RWPE2 (cell line): ENCODE measurements at regions not wholly inside any gene's neighbourhood (a gene's known extent, or its start where the extent isn't known, plus 50 kb on each side); places are given as distances from the start of the nearest gene placed in this dataset.
"Not testable (repeated sequence)": the region's sequence is repeated elsewhere in the genome, so short reads cannot be mapped to it uniquely, and the experiment has no call there.

Experiments used
- ATAC-seq: fragments of 200-7000 bp; cut with Tn5 transposase; 3 replicates; pipeline ENCODE4 v1.9.1; 2021; ENCODE audit warnings: low read depth
- DNase-seq: peaks from one replicate; pipeline ENCODE4 v3.0.0-alpha.2; 2020; ENCODE audit warnings: low spot score
- H3K27ac ChIP-seq: fragments of 450-650 bp; 2 replicates; pipeline ENCODE4 v1.5.1; 2017; ENCODE audit warnings: mild to moderate bottlenecking; ENCODE audit not compliant: poor library complexity, severe bottlenecking
- H3K27me3 ChIP-seq: fragments of 250-450 bp; sonication (Bioruptor Pico); 2 replicates; pipeline ENCODE4 v1.5.1; 2021; ENCODE audit warnings: mild to moderate bottlenecking, moderate library complexity; ENCODE audit not compliant: insufficient read depth, poor library complexity, severe bottlenecking
- H3K36me3 ChIP-seq: fragments of 250-450 bp; sonication (Bioruptor Pico); 2 replicates; pipeline ENCODE4 v1.5.1; 2020; ENCODE audit warnings: low read depth, mild to moderate bottlenecking, moderate library complexity
- H3K4me1 ChIP-seq: fragments of 250-450 bp; sonication (Bioruptor Pico); 2 replicates; pipeline ENCODE4 v1.5.1; 2021; ENCODE audit warnings: mild to moderate bottlenecking, moderate library complexity; ENCODE audit not compliant: insufficient read depth, poor library complexity, severe bottlenecking
- H3K4me3 ChIP-seq: fragments of 250-450 bp; sonication (Bioruptor Pico); 2 replicates; pipeline ENCODE4 v1.5.1; 2021; ENCODE audit warnings: mild to moderate bottlenecking, moderate library complexity; ENCODE audit not compliant: severe bottlenecking
- H3K9me3 ChIP-seq: fragments of 250-450 bp; sonication (Bioruptor Pico); 2 replicates; pipeline ENCODE4 v1.5.1; 2021; ENCODE audit warnings: mild to moderate bottlenecking, moderate library complexity; ENCODE audit not compliant: severe bottlenecking
- CTCF ChIP-seq: fragments of 450-650 bp; IDR thresholded peaks from one replicate; pipeline ENCODE4 v1.5.1; 2017; ENCODE audit warnings: mild to moderate bottlenecking, moderate library complexity; ENCODE audit not compliant: poor library complexity, severe bottlenecking

- ATAC-seq = no peak
- no peak overlapping the region for H3K4me3 ChIP-seq
- no peak for TF ChIP-seq CTCF
- no peaks in the 10 kb centered on the region for H3K27me3 ChIP-seq
- DNase-seq = no peak
- H3K9me3 ChIP-seq = no peaks in the 10 kb centered on the region
- H3K36me3 ChIP-seq = no peaks in the 10 kb centered on the region
- H3K27ac ChIP-seq = no peak overlapping the region
- no peaks in the 10 kb centered on the region for H3K4me1 ChIP-seq
These were observed 397.3 kb downstream of the RPS6KC1 start for GRCh38 chr1:213448360-213448759.

- DNase-seq = no peak
- no peaks in the 10 kb centered on the region for H3K36me3 ChIP-seq
- no peaks in the 10 kb centered on the region for H3K9me3 ChIP-seq
- H3K4me1 ChIP-seq = no peaks in the 10 kb centered on the region
- TF ChIP-seq CTCF = no peak
- no peak for ATAC-seq
- H3K4me3 ChIP-seq = no peak overlapping the region
- H3K27me3 ChIP-seq = no peaks in the 10 kb centered on the region
- no peak overlapping the region for H3K27ac ChIP-seq
These were observed 397.7 kb downstream of the RPS6KC1 start for GRCh38 chr1:213448776-213449175.

- no peaks in the 10 kb centered on the region for H3K27me3 ChIP-seq
- DNase-seq (no peak), ATAC-seq (no peak)
- no peak for TF ChIP-seq CTCF
- no peak overlapping the region for H3K27ac ChIP-seq
- H3K4me3 ChIP-seq = no peak overlapping the region
- H3K9me3 ChIP-seq = no peaks in the 10 kb centered on the region
- no peaks in the 10 kb centered on the region for H3K4me1 ChIP-seq
- no peaks in the 10 kb centered on the region for H3K36me3 ChIP-seq
These were observed 401.5 kb downstream of the RPS6KC1 start for GRCh38 chr1:213452501-213452900.

GRCh38 chr1:213457186-213457585, 406.1 kb downstream of the RPS6KC1 start:
- DNase-seq = no peak
- H3K9me3 ChIP-seq = no peaks in the 10 kb centered on the region

GRCh38 chr1:213457733-213458132, 406.7 kb downstream of the RPS6KC1 start:
- no peak overlapping the region for H3K4me3 ChIP-seq
- no peak for TF ChIP-seq CTCF
- H3K27me3 ChIP-seq = no peaks in the 10 kb centered on the region
- no peaks in the 10 kb centered on the region for H3K36me3 ChIP-seq
- H3K27ac ChIP-seq = no peak overlapping the region
- H3K9me3 ChIP-seq = no peaks in the 10 kb centered on the region
- ATAC-seq = no peak
- DNase-seq = no peak
- no peaks in the 10 kb centered on the region for H3K4me1 ChIP-seq

More at GRCh38 chr1:213457186-213457585, 406.1 kb downstream of the RPS6KC1 start:
- no peak overlapping the region for H3K4me3 ChIP-seq
- H3K27me3 ChIP-seq = no peaks in the 10 kb centered on the region
- TF ChIP-seq CTCF = no peak
- H3K4me1 ChIP-seq = no peaks in the 10 kb centered on the region
- no peaks in the 10 kb centered on the region for H3K36me3 ChIP-seq
- no peak overlapping the region for H3K27ac ChIP-seq
- no peak for ATAC-seq

- H3K27me3 ChIP-seq, H3K9me3 ChIP-seq, H3K4me1 ChIP-seq, H3K36me3 ChIP-seq, DNase-seq, H3K4me3 ChIP-seq, H3K27ac ChIP-seq, ATAC-seq: not testable (repeated sequence)
These were observed 411.3 kb downstream of the RPS6KC1 start for GRCh38 chr1:213462374-213462773.
